Kidney (tissue), 13 donors: ENCODE measurements at regions not wholly inside any gene's neighbourhood (a gene's known extent, or its start where the extent isn't known, plus 50 kb on each side); places are given as distances from the start of the nearest gene placed in this dataset.

ENCODE experiments used
- DNase-seq, 5 donors: peaks; one replicate each; pipeline ENCODE4 v3.0.0-alpha.2; 2013 to 2020
- FAIRE-seq: peaks from 2 replicates; lab custom pipeline; 2012; peaks lifted over from hg19 to GRCh38; lab: Jason Lieb, UNC
- H3K27ac ChIP-seq, 2 donors: one replicate each; pipeline ENCODE4 v1.7.0; 2013; ENCODE audit warnings: low read depth in 2 of 2, low read length in 2 of 2, inconsistent platforms in 1 of 2
- H3K27me3 ChIP-seq: one replicate; pipeline ENCODE4 v1.7.1; 2013; ENCODE audit warnings: low read length, inconsistent platforms; ENCODE audit not compliant: control insufficient read depth, insufficient read depth
- H3K36me3 ChIP-seq, 3 donors: one replicate each; pipeline versions ENCODE4 v1.7.0 to v1.7.1; 2013; ENCODE audit warnings: low read length in 3 of 3, control low read depth in 1 of 3, inconsistent platforms in 1 of 3; ENCODE audit not compliant: insufficient read depth in 3 of 3, control insufficient read depth in 2 of 3
- H3K4me1 ChIP-seq, 3 donors: one replicate each; pipeline versions ENCODE4 v1.7.0 to v1.7.1; 2013; ENCODE audit warnings: low read length in 3 of 3, inconsistent platforms in 1 of 3, low read depth in 1 of 3; ENCODE audit not compliant: control insufficient read depth in 2 of 3, insufficient read depth in 2 of 3
- H3K4me3 ChIP-seq, 3 donors: one replicate each; pipeline versions ENCODE4 v1.7.0 to v1.8.1; 2013; ENCODE audit warnings: low read length in 3 of 3, control low read depth in 1 of 3, inconsistent platforms in 1 of 3
- H3K9ac ChIP-seq, 3 donors: one replicate each; pipeline versions ENCODE4 v1.7.0 to v1.7.1; 2013; ENCODE audit warnings: low read length in 3 of 3, control low read depth in 1 of 3, inconsistent platforms in 1 of 3
- H3K9me3 ChIP-seq, 3 donors: one replicate each; pipeline versions ENCODE4 v1.7.0 to v1.7.1; 2013; ENCODE audit warnings: low read length in 3 of 3, control low read depth in 1 of 3, inconsistent platforms in 1 of 3; ENCODE audit not compliant: control insufficient read depth in 2 of 3, insufficient read depth in 1 of 3
- intact Hi-C: fragments of 100-400 bp; cut with DNase I; formaldehyde crosslinking; loops from one replicate; pipeline ENCODE4 v1.11.1; 2022
- TF ChIP-seq, protein P1 (sequence below): IDR thresholded peaks from 3 replicates; pipeline ENCODE4 v1.5.1; 2012; ENCODE audit warnings: mild to moderate bottlenecking, moderate library complexity, borderline replicate concordance; ENCODE audit not compliant: insufficient read depth; ENCODE audit errors: extremely low read depth
- donor health status: control.
- donor health status: control.
- donor health status: control.
- donor health status: control.
- donor health status: control.
- donor health status: DM: yes; HTN: yes; CAD: no.
- donor health status: Normal renal cell carcinoma (clear cell type).

DNA sequence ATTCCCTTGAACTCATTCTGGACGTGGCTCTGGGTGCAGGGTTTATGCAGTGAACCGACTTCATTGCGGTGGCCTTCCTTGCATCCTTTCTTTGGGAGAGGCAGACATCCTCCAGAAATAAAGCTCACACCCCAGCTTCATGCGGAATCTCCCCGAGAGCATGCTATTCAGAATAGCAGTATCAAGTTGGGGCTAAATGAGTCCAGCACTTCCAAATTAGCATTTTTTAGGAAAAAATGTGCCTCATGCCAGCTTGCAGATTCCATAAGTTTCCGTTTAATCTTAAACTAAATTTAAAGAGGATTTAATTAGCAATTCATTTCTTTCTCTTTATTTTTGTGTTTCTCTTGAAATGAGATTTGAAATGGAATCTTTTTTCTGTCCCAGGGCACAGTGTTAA lies 107.4 kb upstream of the HDAC4 start:
- Histone ChIP-seq H3K27me3 (no peaks in the 10 kb centered on the region), H3K27ac (no peak overlapping the region), H3K9me3 (no peaks in the 10 kb centered on the region), H3K4me1 (no peaks in the 10 kb centered on the region), H3K4me3 (no peak overlapping the region), H3K36me3 (no peaks in the 10 kb centered on the region), H3K9ac (no peak overlapping the region)
- TF ChIP-seq, protein P1, sequence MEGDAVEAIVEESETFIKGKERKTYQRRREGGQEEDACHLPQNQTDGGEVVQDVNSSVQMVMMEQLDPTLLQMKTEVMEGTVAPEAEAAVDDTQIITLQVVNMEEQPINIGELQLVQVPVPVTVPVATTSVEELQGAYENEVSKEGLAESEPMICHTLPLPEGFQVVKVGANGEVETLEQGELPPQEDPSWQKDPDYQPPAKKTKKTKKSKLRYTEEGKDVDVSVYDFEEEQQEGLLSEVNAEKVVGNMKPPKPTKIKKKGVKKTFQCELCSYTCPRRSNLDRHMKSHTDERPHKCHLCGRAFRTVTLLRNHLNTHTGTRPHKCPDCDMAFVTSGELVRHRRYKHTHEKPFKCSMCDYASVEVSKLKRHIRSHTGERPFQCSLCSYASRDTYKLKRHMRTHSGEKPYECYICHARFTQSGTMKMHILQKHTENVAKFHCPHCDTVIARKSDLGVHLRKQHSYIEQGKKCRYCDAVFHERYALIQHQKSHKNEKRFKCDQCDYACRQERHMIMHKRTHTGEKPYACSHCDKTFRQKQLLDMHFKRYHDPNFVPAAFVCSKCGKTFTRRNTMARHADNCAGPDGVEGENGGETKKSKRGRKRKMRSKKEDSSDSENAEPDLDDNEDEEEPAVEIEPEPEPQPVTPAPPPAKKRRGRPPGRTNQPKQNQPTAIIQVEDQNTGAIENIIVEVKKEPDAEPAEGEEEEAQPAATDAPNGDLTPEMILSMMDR: no peak
- FAIRE-seq (no peak), DNase-seq (no peak)
- intact Hi-C loops: no loop called here

DNA sequence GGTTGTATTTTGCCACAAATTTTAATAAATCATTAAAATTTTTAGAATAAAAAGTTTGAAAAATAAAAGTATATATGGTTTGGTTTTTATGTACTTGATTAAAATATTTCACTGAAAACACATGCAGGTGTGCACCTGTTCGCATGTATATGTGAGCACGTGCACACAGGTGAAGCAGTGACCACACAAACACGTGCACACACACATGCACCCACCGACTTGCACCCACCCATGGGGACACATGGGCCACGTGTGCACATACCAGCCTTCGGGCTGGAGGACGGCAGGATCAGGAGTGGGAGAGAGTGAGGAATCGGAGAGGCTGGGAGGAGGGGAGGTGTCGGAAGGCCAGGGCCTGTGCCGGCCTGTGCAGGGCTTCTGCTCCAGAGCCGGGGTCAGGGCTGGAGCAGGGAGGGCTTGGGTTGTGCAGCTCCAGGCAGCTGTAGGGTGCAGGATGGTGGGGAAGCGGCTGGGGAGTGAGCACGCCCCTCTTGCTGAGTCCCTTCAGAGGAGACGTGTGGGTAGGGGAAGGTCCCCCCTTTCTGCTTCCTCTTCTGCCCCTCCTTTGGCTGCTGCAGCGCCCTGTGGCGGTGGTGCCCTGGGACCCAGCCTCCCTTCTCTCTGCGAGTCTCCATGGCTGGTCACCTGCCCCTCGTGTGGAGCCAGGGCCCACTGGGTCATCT lies 106.9 kb upstream of the HDAC4 start:
- intact Hi-C loops: no loop called here
- DNase-seq: peak in 1 of 5 donors; percentile 73
- no peak for FAIRE-seq

DNA sequence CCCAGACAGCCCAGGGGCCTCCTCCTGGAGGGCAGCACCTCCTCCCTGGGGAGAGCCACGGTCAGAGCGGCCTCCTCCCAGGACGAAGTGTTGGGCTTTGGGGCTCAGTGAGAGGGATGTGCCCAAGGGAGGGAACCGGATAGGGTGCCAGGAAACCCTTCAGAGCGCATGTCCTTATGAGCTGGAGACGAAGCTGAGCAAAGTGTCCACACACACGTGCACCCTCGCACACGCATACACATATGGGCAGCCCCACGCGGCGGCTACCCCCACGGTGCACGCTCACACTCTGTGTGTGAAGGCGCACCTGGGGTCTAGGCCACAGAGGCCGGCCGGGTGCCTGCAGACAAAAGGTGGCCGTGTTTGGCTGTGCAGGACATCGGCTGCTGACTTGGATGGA lies 106.1 kb upstream of the HDAC4 start:
- Histone ChIP-seq H3K36me3 (no peaks in the 10 kb centered on the region), H3K27me3 (no peaks in the 10 kb centered on the region), H3K27ac (no peak overlapping the region), H3K4me1 (no peaks in the 10 kb centered on the region), H3K9me3 (no peaks in the 10 kb centered on the region), H3K9ac (no peak overlapping the region), H3K4me3 (no peak overlapping the region)
- intact Hi-C loops: no loop called here
- FAIRE-seq (no peak), DNase-seq (peak in 1 of 5 donors; percentile 66)
- TF ChIP-seq, protein P1: no peak

More for the DNA sequence above, 106.9 kb upstream of the HDAC4 start:
- H3K4me1 ChIP-seq: no peaks in the 10 kb centered on the region
- no peak overlapping the region for H3K27ac ChIP-seq
- H3K27me3 ChIP-seq: no peaks in the 10 kb centered on the region
- no peaks in the 10 kb centered on the region for H3K36me3 ChIP-seq
- H3K9me3 ChIP-seq: no peaks in the 10 kb centered on the region
- no peak overlapping the region for H3K4me3 ChIP-seq
- no peak overlapping the region for H3K9ac ChIP-seq
- TF ChIP-seq, protein P1: no peak
